ENCODE measurements at regions not wholly inside any gene's neighbourhood (a gene's known extent, or its start where the extent isn't known, plus 50 kb on each side); places are given as distances from the start of the nearest gene placed in this dataset.

DNA sequence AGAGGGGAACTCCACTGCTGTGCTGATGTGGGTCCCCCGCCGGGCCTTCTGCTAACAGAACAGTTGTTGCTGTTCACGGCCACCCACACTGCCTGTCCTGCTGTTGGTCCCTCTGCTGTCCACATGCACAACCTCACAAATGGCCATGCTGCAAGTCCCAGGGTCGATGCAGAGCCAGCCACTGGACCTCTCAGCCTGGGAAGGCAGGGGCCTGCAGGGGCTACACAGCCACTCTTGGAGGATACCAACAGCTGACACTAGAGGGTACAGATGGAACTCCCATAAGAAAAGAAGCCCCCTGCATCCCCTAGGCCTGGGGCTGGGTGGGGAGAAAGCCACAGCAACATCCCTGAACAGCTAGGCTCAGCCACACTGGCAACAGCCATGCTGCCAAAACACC lies 104.4 kb upstream of the IQSEC1 start:
- Mint-ChIP-seq H3K4me1 (ENCODE audit: unreplicated experiment) (peaks cover 6% of the 10 kb centered on the region), H3K27ac (ENCODE audit: unreplicated experiment) (no peak overlapping the region), H3K9me3 (ENCODE audit: unreplicated experiment) (peaks cover 6% of the 10 kb centered on the region), H3K36me3 (ENCODE audit: low read depth, unreplicated experiment) (peaks cover 27% of the 10 kb centered on the region), H3K27me3 (ENCODE audit: unreplicated experiment) (peaks cover 10% of the 10 kb centered on the region), H3K4me3 (ENCODE audit: unreplicated experiment) (no peak overlapping the region)
- DNase-seq (ENCODE audit: low spot score): no peak
- no peak for TF ChIP-seq CTCF (IDR thresholded peaks at IDR 0.05; ENCODE audit: unreplicated experiment)

DNA sequence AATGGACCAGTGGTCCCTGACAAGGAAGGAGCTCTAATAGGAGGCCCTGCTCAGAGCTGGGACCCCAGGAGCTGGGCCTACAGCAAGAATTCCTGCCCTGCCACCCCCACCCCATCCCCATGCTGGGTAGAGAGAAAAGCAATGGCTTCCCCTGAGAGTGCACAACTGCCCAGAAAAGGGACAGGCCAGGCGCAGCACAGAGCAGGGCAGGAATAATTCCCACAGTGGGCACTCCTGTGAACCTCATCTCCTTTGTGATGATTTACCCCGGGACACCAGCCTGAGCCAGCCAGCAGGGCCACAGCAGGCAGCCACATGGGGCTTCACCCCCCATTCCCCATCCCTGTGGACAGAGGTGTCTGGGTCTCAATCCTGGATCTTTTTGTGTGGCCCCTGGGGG lies 104.0 kb upstream of the IQSEC1 start:
- H3K4me3 Mint-ChIP-seq (ENCODE audit: unreplicated experiment): no peak overlapping the region
- peaks cover 6% of the 10 kb centered on the region for H3K9me3 Mint-ChIP-seq (ENCODE audit: unreplicated experiment)
- TF ChIP-seq CTCF (IDR thresholded peaks at IDR 0.05; ENCODE audit: unreplicated experiment): no peak
- peaks cover 6% of the 10 kb centered on the region for H3K4me1 Mint-ChIP-seq (ENCODE audit: unreplicated experiment)
- H3K36me3 Mint-ChIP-seq (ENCODE audit: low read depth, unreplicated experiment): peaks cover 27% of the 10 kb centered on the region
- no peak overlapping the region for H3K27ac Mint-ChIP-seq (ENCODE audit: unreplicated experiment)
- no peak for DNase-seq (ENCODE audit: low spot score)
- peaks cover 12% of the 10 kb centered on the region for H3K27me3 Mint-ChIP-seq (ENCODE audit: unreplicated experiment)

DNA sequence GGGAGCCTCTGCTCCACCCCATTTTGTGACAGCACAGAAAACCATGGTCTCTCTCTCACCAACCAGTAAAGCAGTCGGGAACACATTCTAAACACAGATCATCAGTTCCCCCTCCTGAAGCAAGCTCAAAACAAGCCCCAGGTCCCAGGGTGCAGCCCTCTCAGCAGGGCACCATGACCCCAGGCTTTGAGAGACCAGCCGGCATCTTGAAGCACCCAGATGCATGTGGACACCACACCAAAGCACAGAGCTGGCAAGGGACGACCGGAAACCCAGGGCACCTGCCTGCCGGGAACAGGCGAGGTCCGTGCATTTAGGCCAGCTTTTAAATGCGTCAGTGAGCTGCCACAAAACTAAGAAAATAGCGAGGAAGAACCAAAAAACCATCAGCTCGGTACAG lies 103.2 kb upstream of the IQSEC1 start:
- TF ChIP-seq CTCF (IDR thresholded peaks at IDR 0.05; ENCODE audit: unreplicated experiment): no peak
- H3K27ac Mint-ChIP-seq (ENCODE audit: unreplicated experiment): no peak overlapping the region

DNA sequence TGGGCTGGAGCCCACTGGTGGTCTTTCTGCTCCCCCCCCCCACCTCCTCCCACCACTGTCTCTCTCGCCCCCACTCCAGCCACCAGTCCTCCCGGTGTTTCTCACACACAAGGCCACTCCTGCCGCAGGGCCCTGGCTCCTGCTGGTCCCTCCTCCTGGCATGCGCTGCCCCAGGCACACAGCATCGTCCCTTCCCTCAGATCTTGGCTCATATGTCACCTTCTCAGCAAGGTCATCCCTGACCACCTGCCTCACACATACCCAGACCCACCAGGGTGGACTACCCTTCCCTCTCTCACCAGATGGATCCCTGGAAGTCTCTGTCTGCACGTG lies 101.5 kb upstream of the IQSEC1 start:
- no peak for DNase-seq (ENCODE audit: low spot score)
- no peak for TF ChIP-seq CTCF (IDR thresholded peaks at IDR 0.05; ENCODE audit: unreplicated experiment)
- peaks cover 18% of the 10 kb centered on the region for H3K36me3 Mint-ChIP-seq (ENCODE audit: low read depth, unreplicated experiment)
- peaks cover 9% of the 10 kb centered on the region for H3K27me3 Mint-ChIP-seq (ENCODE audit: unreplicated experiment)
- peaks cover 6% of the 10 kb centered on the region for H3K9me3 Mint-ChIP-seq (ENCODE audit: unreplicated experiment)
- H3K27ac Mint-ChIP-seq (ENCODE audit: unreplicated experiment): no peak overlapping the region
- peaks cover 6% of the 10 kb centered on the region for H3K4me1 Mint-ChIP-seq (ENCODE audit: unreplicated experiment)
- H3K4me3 Mint-ChIP-seq (ENCODE audit: unreplicated experiment): no peak overlapping the region

More for the DNA sequence above, 103.2 kb upstream of the IQSEC1 start:
- DNase-seq (ENCODE audit: low spot score): no peak
- Mint-ChIP-seq H3K9me3 (ENCODE audit: unreplicated experiment) (peaks cover 6% of the 10 kb centered on the region), H3K4me3 (ENCODE audit: unreplicated experiment) (no peak overlapping the region), H3K4me1 (ENCODE audit: unreplicated experiment) (peaks cover 6% of the 10 kb centered on the region), H3K27me3 (ENCODE audit: unreplicated experiment) (peaks cover 12% of the 10 kb centered on the region), H3K36me3 (ENCODE audit: low read depth, unreplicated experiment) (peaks cover 26% of the 10 kb centered on the region)

DNA sequence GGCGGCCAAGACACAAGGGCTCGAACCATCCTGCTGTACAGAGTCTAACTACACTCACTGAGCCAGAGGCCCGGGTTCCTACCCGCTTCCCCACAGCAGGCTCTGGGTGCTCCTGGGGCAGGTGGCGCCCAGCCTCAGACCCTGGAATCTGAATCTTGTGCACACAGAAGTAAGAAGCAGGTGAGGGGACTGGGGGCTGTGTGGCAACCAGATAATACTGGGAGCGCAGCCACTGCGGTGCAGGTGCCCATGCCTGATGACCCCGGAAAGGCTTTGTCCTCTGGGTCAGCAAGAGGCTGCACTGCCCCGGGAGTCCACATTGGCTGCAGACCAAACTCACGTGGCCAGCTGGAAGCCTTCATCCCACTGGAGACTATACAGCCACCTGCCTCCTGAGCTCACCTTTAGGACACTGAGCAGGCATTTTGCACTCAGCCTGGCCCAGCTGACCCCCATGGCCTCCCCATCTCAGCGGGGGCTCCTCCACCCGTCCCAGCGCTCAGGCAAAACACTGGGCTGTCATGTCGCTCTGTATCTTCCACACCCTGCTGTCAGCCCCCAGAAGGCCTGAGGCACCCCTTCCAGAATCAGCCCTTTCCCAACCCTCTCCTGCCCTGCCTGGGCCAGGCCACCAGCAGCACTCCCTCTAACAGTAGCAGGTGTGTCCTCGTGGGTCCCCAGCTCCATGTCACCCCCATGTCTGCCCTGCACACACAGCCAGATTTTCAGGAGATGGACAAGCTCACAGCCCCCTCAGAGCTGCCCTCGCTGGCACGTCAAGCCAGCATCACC lies 101.0 kb upstream of the IQSEC1 start:
- no peak for DNase-seq (ENCODE audit: low spot score)
- Mint-ChIP-seq H3K9me3 (ENCODE audit: unreplicated experiment) (peaks cover 4% of the 10 kb centered on the region), H3K27ac (ENCODE audit: unreplicated experiment) (no peak overlapping the region), H3K36me3 (ENCODE audit: low read depth, unreplicated experiment) (peaks cover 19% of the 10 kb centered on the region), H3K4me1 (ENCODE audit: unreplicated experiment) (peaks cover 6% of the 10 kb centered on the region), H3K4me3 (ENCODE audit: unreplicated experiment) (no peak overlapping the region), H3K27me3 (ENCODE audit: unreplicated experiment) (peaks cover 9% of the 10 kb centered on the region)
- no peak for TF ChIP-seq CTCF (IDR thresholded peaks at IDR 0.05; ENCODE audit: unreplicated experiment)

Measured in endothelial cell (in vitro differentiated cells).